ENCODE measurements at regions not wholly inside any gene's neighbourhood (a gene's known extent, or its start where the extent isn't known, plus 50 kb on each side); places are given as distances from the start of the nearest gene placed in this dataset.
"Not testable (repeated sequence)": the region's sequence is repeated elsewhere in the genome, so short reads cannot be mapped to it uniquely, and the experiment has no call there.

DNA sequence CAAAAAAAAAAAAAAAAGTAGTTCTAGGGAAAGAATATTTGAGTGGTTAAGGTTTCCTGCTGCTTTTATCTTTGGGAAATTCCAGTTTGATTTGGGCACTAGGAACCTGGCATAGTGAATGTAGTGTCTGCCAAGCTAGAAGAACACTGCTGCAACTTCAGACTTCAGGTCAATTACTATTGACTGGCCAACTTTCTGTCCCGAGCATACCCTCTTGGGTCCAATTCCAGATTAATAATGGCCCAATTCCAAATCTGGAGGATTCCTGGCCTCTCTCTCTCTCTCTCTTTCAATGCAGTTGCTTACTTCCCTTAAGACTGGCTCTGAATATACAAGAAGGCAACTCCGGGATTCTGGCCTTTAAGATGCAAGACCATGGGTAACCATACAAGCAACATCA, 74.9 kb downstream of the ANKEF1 start:
- peak; percentile 48 for DNase-seq (ENCODE audit: low read depth)

DNA sequence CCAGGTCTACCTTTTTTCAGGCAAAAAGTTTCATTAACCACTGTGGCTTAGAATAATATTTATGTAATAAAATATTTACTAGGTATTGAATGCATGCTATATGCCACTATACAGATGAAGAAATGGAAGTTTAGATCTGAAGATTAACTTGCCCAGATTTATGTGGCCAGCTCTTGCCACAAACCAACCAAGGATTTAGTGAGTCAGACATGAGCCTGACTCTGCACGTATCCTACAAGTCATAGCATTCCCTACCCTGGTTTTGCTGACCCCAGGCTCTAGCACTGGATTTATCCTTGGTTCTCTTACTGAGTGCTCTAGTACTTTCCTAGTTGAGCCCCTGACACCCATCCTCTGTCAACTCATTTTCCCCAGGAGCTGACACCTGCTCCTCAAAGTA, 75.4 kb downstream of the ANKEF1 start:
- peak; percentile 95 for DNase-seq (ENCODE audit: low read depth)

DNA sequence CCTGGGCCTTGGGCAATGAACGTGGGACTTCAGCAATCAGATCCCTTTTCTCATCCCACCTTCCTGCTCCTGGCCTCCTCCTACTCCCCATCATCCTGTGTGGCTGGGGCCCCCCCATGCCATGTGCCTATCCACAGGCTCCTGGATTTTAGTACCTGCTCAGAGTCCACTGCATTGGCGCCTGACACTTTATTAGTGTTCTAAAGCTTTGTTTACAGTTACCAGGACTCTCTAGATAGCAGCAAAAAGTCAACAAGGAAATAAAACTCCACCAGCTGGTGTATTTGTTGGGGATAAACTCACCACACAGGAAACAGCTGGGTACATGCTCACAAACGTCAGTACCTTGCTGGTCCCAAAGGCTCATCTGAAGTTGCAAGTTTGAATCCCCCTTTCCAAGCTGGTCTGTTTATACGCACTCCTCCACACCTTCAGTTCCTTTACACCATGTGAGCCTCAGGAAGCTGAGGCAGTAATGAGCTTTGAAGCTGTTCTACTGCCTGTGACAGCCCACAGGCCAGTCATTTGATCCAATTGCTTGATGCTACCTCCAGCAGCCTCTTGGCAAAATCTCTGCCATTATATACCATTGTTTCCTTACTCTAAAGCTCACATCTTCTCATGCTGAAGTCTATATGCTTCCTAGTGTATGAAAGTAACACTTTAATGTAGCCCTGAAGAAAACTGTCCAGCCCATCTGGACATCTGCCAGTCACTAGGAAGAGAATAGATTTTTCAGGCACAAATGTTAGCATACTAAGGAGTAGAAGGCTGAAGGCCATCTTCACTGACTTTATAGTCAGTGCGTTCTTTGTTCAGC, 76.6 kb downstream of the ANKEF1 start:
- peak; percentile 84 for DNase-seq (ENCODE audit: low read depth)

DNA sequence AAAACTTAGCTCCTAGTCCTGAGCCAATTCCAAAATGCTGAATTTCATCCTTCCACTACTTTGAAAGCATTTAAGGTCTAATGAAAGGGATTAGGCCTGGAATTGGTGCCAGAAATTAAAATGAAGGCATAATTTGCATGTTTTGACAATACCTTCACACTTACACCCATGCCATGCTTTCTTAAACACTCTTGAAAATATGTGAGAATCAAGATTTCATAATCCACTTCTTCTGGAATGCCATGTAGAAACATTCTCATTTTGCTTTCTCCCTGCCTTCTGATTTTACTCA, 77.1 kb downstream of the ANKEF1 start:
- no peak for DNase-seq (ENCODE audit: low read depth)

DNA sequence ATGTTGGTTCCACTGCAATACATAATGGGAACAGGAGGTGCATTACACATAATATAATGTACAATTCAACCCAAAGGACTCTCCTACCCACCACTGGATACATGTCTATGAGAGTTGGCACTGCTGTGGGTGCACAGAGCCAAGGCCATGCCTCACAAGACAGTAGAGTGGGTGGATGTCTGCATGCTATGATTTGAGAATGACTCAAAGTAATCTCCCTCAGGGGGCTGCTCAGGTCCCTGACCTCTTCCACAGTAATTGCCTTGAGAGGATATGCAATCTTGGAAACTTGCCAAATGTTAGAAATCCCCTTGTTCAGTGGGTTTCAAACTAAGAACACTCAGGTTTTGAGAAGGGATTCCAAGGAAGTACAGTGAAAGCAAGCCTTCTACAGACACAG, 79.0 kb downstream of the ANKEF1 start:
- DNase-seq (ENCODE audit: low read depth): peak; percentile 87

DNA sequence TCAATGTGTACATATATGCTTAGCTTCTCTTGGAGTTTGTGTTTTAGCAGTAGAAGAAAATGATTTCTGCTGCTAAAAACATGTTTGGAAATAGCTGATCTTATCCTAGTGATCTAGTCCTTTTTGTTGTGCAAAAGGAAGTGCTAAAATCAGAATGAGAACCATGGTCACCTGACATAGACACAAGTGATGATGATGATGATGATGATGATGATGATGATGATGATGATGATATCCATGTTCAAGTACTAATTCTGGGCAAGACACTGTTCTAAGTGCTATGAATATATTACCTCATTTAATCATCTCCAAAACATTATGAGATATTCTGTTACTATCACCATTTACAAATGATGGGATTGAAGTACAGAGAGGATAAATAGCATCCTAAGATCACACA, 79.8 kb downstream of the ANKEF1 start:
- DNase-seq (ENCODE audit: low read depth): no peak

DNA sequence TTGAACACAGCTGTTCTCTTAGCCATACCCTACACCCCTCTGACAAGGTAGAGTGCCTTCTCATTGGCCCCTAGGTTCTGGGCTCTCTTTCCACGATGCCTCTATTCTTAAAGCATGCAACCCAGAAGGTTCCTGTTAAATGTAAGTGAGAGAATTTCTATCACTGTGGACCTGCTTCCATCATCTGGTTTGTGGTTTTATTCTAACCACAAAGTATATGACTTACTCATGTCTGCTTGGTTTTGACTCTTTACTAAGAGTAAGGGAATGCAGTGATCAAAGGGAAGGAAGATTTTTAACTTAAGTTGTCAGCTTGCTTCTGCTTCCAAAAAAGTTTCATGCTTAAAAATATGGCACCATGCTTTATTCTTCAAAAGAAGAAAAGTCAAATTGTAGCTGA, 80.2 kb downstream of the ANKEF1 start:
- peak; percentile 95 for DNase-seq (ENCODE audit: low read depth)

DNA sequence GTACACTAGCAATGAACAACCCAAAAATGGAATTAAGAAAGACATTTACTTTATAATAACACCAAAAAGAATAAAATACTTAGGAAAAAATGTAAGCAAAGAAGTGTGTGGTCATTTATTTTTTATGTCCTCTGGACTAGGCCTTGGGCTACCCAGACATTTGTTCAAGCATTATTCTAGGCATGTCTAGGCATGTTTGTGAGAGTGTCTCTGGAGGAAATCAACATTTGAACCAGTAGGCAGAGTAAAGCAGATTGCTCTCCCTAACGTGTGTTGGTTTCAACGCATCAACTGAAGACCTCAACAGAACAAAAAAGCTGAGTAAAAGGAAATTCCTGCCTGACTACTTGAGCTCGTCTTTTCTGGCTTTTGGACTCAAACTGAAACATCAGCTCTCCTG, 84.5 kb downstream of the ANKEF1 start:
- DNase-seq (ENCODE audit: low read depth): no peak

DNA sequence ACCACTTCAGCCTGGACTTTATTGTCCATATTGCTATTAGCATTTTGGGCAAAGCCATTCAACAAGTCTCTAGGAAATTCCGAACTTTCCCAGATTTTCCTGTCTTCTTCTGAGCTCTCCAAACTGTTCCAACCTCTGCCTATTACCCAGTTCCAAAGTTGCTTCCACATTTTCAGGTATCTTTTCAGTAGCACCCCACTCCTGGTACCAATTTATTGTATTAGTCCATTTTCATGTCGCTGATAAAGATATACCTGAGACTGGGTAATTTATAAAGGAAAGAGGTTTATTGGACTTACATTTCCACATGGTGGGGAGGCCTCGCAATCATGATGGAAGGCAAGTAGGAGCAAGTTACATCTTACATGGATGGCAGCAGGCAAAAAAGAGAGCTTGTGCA, 90.1 kb downstream of the ANKEF1 start:
- not testable (repeated sequence) for DNase-seq (ENCODE audit: low read depth)

DNA sequence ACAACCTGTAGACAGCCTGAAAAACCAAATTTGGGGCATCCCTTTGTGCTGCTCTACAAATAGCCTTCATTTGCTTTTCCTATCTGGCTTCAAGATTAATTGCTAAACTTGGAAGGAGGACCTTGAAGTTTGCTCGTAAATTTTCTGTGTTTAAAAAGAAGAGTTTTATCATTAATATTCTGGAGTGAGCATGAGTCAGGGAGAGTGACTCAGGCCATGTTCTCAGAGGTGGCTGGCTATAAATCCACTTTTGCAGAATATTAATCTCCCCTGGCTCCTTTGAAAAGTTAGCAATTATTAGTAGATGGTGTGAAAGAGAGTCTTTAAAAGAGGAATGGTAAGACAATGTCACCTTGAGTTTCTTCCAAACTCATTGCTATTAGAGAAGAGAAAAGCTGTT, 91.0 kb downstream of the ANKEF1 start:
- DNase-seq (ENCODE audit: low read depth): peak; percentile 90

DNA sequence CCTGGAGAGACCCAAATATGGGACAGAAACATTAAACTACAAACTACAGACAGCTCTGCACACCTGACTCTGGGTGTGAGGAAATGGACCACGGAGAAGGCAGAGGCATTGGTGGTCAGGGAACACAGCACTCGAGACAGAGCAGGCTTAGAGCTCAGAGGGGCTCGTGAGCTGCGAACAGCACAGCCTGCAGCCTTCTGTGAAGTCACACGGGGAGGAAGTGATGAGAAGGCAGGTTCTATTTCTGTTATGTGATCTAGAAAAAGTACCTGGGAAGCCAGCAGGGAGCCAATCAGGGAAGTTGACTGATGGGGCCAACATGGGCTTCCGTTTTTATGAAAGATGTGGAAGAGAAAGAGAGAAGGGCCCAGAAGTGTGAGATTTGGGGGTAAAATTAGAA, 88.9 kb upstream of the SNAP25 start:
- no peak for DNase-seq (ENCODE audit: low read depth)

DNA sequence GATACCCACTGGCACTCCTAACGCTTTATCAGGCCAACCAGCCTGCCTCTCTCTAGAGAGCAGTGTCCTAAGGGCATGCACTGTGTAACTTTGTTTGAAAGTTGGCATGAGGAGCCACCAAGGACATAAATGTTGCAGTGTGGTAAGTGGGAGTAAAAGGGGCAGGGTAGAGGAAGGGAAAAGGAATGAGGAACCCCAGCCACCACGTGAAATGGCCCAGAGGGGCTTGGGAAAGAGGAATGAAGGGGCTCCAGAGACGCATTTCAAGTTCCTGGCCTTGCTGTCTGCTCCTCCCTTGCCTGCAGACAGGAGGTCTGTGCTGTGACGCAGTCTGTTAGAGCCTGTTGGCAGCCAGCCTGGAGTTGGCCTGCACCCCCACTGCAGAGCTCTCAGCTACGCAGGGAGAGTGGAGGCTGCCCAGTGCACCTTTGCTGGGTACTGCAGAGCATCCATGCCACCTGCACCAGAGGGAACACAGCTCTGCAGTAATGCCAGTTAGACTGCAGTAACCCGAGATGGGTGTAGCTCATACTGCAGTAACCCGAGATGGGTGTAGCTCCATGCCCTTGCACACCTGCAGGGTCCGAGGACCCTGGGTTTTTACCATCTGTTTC, 86.8 kb upstream of the SNAP25 start:
- peak; percentile 82 for DNase-seq (ENCODE audit: low read depth)

DNA sequence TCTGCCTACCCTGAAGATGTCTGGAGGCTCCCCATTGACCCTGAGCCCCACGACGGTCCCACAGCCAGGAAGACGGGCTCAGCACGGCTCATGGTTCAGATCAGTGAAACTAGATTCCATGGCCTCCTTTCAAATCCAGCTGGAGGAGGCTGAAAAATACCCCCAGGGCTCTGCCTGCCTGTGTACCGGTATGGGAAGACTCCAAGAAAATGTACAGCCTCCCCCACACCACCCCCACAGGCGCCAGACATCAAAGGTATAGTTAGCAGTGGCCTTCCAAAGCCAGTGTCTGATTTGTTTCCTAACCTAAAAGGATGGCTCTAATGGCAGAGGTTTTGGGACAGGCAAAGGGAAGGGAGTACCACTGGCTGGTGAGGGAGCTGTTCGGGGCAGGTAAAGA, 86.2 kb upstream of the SNAP25 start:
- no peak for DNase-seq (ENCODE audit: low read depth)

DNA sequence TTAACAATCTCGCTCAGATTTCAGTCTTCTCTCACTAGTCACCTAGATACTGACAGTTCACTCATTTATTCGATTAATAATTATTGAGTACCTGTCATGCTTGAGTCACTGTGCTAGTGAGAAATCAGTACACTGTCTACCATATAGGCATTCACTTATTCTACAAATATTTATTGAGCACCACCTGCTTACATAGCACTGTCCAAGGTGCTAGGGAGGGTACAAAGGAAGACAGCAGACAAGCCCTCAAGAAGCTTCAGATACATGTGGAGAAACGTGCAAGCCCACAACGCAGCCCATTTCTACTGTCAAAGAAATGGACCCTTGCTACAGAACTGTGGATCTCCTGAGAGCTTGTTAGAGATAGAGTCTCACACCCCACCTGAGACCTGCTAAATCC, 85.1 kb upstream of the SNAP25 start:
- no peak for DNase-seq (ENCODE audit: low read depth)

DNA sequence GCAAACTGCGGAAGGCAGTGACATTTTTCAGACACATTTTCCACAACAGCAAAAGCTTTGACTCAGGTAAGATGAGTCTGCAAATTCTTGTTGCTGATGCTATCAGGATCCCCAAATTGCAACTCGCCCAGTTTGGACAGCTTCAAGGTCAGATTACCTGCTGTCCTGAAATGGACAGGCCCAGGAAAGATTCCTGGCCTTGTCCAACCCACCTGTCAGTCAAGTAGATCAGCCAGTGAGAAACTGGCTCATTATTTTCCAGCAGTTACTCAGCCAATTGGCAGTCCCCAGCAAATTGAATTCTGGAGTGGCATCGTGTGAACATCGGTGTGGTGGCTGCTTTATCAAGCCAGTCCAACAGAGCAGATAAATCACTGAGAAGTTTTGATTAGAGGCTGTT, 84.5 kb upstream of the SNAP25 start:
- DNase-seq (ENCODE audit: low read depth): no peak

DNA sequence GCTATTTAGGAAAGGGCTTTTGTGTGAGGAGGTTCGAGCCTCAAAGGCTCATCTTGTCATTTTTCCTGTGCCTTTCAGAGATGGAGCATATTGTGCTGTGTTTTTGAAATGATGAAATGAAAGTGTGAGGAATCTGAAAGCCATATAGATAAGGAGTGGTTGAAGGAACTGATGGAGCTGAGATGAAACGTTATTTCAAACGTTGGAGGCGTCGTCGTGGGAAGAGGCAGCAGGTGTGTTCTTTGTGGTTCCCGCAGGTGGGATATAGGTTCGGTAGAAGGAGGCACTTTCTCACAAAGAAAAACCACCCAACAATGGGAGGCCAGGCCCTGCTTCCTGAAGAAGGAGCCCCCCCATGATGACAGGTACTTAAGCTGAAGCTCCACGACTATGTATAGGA, 83.2 kb upstream of the SNAP25 start:
- DNase-seq (ENCODE audit: low read depth): no peak

DNA sequence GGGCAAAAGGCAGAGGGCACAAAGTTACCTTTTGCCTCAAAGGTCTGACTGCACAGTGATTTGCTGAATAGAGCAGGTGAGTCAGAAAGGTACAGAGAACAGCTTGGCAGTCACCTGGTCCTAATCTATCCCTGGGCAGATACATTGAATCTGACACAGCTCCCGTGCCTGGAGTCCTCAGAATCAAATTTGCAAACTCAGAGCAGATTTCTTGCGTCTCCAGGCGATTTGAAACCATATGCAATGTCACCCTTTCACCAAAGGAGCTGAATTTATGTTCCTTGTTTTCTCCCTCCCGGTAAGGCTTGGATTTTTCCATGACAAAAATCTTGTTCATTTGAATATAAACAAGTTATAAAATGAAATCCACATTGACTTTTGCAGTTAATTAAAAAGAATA, 81.6 kb upstream of the SNAP25 start:
- no peak for DNase-seq (ENCODE audit: low read depth)

DNA sequence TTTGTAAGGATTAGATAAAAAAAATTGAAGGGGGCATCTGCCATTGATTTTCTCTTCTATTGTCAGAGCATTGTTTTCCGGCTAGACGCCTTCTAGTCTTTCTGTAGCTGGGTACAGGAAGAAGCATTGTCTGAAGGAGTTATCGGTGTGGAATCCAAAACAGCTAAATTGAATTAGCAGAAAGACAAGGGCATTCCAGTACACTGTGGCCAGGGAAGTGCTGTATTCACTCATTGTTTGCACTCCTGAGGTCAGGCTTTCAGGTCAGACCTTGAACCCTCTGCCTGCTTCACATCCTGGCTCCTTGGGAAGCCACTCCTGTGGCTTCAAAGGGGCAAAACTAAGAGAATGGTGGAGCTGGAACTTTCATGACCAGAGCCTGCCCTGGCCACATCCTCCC, 81.1 kb upstream of the SNAP25 start:
- DNase-seq (ENCODE audit: low read depth): no peak

DNA sequence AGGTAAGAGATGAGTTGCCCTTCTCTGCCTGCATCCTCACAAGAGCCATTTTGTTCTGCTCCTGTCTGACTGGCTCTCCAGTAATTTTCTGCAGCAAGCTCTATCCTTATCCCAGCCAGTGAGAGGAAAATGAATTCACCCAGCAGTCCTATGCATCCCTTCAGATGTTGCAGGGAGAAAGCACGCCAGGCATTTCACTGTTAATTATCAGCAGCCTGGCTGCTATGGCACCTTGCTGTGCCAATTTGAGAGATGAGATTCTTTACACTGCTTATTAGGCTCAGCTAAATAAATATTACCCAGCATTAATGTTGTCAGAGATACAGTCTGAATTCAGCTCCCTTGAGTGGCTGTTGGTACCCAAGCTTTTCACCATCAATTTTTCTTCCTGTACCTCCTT, 61.1 kb upstream of the SNAP25 start:
- no peak for DNase-seq (ENCODE audit: low read depth)

DNA sequence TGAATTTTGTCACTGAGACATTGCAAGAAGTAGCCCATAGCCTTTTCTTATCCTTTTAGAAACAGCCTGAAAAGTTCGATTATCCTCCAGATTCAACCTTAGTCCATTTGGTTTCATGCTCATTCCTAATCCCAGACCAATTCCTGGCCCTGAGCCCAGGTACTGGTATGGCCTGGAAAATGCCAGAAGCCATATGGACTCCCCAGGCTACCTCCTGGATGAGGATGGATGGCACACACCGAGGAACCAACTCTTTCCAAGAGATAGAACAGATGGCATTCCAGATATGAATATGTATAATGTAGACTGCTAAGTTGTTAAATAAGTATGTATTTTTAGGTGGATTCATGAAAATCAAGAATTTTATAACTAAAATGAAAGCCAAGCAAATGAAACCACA, 51.6 kb upstream of the SNAP25 start:
- no peak for DNase-seq (ENCODE audit: low read depth)

DNA sequence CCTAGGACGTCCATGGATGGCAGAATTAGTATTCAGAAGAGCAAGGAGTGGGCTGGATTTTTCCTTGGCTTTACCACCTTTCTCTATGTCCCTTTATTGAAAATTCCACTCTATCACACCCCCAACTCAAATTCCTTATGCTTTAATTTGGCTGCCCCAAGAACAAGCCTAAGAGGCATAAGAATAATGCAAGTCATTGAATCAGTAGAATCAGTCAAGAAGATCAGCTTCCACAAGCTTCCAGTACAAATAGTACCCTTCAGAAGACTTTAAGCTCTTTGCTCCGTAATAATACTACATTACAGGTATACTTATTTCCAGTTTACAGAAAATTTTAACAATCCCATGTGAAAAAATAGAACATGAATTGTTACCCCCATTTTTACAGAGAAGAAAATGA, 51.0 kb upstream of the SNAP25 start:
- no peak for DNase-seq (ENCODE audit: low read depth)

All from M059J (cell line).